Breast epithelium (tissue), 4 donors: ENCODE measurements at regions not wholly inside any gene's neighbourhood (a gene's known extent, or its start where the extent isn't known, plus 50 kb on each side); places are given as distances from the start of the nearest gene placed in this dataset.

Source experiments
- DNase-seq, 2 donors: peaks; one replicate each; pipeline ENCODE4 v3.0.0-alpha.2; 2019; ENCODE audit warnings: low spot score in 2 of 2
- H3K27ac ChIP-seq, 2 donors: fragments of 200-600 bp; sonication (generic) in 1 of 2; one replicate each; pipeline ENCODE4 v1.5.1; 2016 to 2019; ENCODE audit warnings: mild to moderate bottlenecking in 1 of 2
- H3K27me3 ChIP-seq, 2 donors: fragments of 200-600 bp; sonication (generic) in 1 of 2; one replicate each; pipeline versions ENCODE4 v1.5.1 to v1.6.0; 2017 to 2019; ENCODE audit warnings: control low read depth in 1 of 2, mild to moderate bottlenecking in 1 of 2
- H3K36me3 ChIP-seq: fragments of 200-600 bp; one replicate; pipeline ENCODE4 v1.5.1; 2019
- H3K4me1 ChIP-seq, 2 donors: fragments of 200-600 bp; sonication (generic); one replicate each; pipeline ENCODE4 v1.5.1; 2016 to 2019; ENCODE audit warnings: control low read depth in 1 of 2
- H3K4me3 ChIP-seq, 3 donors: fragments of 200-600 bp; sonication (generic); 1 replicate in 2 of 3; 2 replicates in 1 of 3; pipeline ENCODE4 v1.5.1; 2016 to 2019; ENCODE audit warnings: mild to moderate bottlenecking in 3 of 3, moderate library complexity in 2 of 3
- H3K9me3 ChIP-seq, 2 donors: fragments of 200-600 bp; sonication (generic) in 1 of 2; one replicate each; pipeline ENCODE4 v1.5.1; 2016 to 2019; ENCODE audit warnings: control low read depth in 1 of 2
- POLR2A ChIP-seq: fragments of 450-650 bp; IDR thresholded peaks from one replicate; pipeline ENCODE4 v1.6.1; 2016; ENCODE audit warnings: antibody characterized with exemption, mild to moderate bottlenecking, moderate library complexity
- POLR2AphosphoS5 ChIP-seq, 3 donors: sonication (generic); formaldehyde crosslinking; IDR thresholded peaks; one replicate each; pipeline ENCODE4 v1.6.1; 2017; ENCODE audit warnings: antibody characterized with exemption in 3 of 3
- intact Hi-C: fragments of 100-400 bp; cut with DNase I; formaldehyde crosslinking; loops from one replicate; pipeline ENCODE4 v1.15.1; 2023; ENCODE audit warnings: low total_unique reads
- TF ChIP-seq, protein P1 (sequence below), 3 donors: fragments of 450-650 bp; IDR thresholded peaks; one replicate each; pipeline ENCODE4 v1.5.1; 2016 to 2017; ENCODE audit warnings: antibody characterized with exemption in 3 of 3, mild to moderate bottlenecking in 3 of 3, moderate library complexity in 3 of 3

DNA sequence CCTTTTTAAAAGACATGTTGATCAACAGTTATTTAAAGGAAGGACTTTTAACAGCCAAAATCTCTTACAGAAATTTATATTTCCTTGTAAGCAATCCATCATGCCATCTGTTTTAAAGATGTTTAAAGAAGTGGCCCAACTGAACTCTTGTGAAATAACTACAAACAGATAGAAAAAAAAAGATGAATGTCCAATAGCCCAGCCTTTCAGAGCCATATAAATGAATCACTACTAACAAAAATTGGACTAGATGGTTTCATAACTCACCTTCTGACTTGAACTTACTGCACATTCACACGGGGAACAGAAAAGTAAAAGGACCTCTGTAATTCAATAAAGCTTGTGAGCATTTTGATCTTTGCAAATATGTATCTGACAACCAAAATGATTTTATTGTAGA, 319.0 kb upstream of the CHAC2 start:
- TF ChIP-seq, protein P1, sequence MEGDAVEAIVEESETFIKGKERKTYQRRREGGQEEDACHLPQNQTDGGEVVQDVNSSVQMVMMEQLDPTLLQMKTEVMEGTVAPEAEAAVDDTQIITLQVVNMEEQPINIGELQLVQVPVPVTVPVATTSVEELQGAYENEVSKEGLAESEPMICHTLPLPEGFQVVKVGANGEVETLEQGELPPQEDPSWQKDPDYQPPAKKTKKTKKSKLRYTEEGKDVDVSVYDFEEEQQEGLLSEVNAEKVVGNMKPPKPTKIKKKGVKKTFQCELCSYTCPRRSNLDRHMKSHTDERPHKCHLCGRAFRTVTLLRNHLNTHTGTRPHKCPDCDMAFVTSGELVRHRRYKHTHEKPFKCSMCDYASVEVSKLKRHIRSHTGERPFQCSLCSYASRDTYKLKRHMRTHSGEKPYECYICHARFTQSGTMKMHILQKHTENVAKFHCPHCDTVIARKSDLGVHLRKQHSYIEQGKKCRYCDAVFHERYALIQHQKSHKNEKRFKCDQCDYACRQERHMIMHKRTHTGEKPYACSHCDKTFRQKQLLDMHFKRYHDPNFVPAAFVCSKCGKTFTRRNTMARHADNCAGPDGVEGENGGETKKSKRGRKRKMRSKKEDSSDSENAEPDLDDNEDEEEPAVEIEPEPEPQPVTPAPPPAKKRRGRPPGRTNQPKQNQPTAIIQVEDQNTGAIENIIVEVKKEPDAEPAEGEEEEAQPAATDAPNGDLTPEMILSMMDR (IDR thresholded peaks at IDR 0.05), result no peak
- TF ChIP-seq POLR2AphosphoS5 (IDR thresholded peaks at IDR 0.05) (no peak), POLR2A (no peak)
- no peaks in the 10 kb centered on the region for H3K27me3 ChIP-seq
- no peak overlapping the region for H3K27ac ChIP-seq
- no peaks in the 10 kb centered on the region for H3K4me1 ChIP-seq
- intact Hi-C loops, result no loop called here
- H3K9me3 ChIP-seq, result no peaks in the 10 kb centered on the region
- no peak overlapping the region for H3K4me3 ChIP-seq
- no peaks in the 10 kb centered on the region for H3K36me3 ChIP-seq
- no peak for DNase-seq

DNA sequence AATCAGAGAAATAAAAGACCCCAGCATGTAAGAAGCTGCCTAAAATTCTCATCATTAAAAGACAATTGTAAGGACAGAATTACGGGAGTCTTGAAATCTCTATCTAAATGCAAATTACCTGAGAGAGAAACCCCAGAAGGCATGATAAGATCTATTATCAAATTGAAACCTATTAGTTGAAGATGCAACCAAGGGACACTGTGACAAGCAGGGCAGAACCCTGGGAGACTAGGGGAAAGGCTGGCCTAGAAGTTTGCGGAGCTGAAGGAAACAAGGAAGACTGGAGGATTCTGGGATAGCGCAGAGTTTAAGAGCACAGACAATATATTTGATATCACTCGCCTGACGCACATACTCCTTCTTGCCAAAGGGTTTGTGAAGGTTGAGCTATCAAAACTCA, 319.5 kb upstream of the CHAC2 start:
- Histone ChIP-seq H3K27ac (no peak overlapping the region), H3K27me3 (no peaks in the 10 kb centered on the region), H3K9me3 (no peaks in the 10 kb centered on the region), H3K36me3 (no peaks in the 10 kb centered on the region), H3K4me1 (no peaks in the 10 kb centered on the region), H3K4me3 (no peak overlapping the region)
- intact Hi-C loops, result no loop called here
- TF ChIP-seq POLR2A, result no peak
- TF ChIP-seq, protein P1 (IDR thresholded peaks at IDR 0.05), result no peak
- no peak for DNase-seq

DNA sequence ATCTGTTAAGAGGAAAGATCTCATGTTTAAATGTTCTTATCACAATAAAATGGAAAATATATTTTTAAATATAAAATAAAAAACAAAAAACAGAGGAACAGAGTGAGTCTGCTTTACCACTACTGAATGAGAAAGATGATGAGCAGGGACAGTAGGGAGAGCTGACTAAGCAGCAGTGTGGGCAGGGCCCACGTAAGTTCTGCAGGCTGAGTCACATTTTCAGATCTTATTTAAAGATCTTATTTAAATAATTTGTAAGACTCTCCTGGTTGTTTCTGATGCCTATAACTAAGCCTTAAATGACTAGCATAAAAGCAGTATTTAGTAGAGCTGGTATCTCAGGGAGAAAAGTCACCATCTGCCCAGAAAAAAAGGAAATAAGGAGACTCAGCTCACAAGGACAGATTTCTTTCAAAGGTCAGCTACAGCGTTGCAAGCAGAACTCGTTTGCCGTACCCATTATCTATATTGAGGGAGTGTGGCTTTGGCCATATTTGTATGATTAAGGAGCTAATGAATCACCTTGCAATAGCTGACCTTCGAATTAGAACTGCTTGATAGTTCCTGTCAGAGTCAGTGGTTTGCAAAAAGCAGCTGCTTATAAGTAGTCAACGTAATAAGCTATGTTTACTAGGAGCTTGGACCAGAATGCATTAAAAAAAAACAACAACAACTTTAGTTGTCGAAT, 322.1 kb upstream of the CHAC2 start:
- Histone ChIP-seq H3K27me3 (no peaks in the 10 kb centered on the region), H3K4me3 (no peak overlapping the region), H3K27ac (no peak overlapping the region), H3K9me3 (no peaks in the 10 kb centered on the region), H3K4me1 (no peaks in the 10 kb centered on the region), H3K36me3 (no peaks in the 10 kb centered on the region)
- no peak for DNase-seq
- intact Hi-C loops, result no loop called here
- TF ChIP-seq POLR2A, result no peak
- no peak for TF ChIP-seq POLR2AphosphoS5 (IDR thresholded peaks at IDR 0.05)
- TF ChIP-seq, protein P1 (IDR thresholded peaks at IDR 0.05), result no peak

DNA sequence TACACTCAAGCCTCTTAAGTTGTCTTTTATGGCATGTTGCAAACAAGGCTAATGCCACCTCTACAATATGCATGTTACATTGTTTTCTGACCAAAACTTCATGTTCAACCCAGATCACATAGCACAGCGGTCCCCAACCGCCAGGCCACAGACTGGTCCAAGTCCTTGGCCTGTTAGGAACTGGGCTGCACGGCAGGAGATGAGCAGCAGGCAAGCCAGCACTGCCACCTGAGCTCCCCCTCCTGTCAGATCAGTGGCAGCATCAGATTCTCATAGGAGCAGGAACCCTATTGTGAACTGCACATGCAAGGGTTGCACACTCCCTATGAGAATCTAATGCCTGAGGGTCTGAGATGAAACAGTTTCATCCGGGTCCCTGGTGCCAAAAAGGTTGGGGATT, 324.8 kb upstream of the CHAC2 start:
- H3K4me3 ChIP-seq, result no peak overlapping the region
- no peaks in the 10 kb centered on the region for H3K9me3 ChIP-seq
- H3K36me3 ChIP-seq, result no peaks in the 10 kb centered on the region
- H3K27ac ChIP-seq, result no peak overlapping the region
- no peaks in the 10 kb centered on the region for H3K4me1 ChIP-seq
- no peaks in the 10 kb centered on the region for H3K27me3 ChIP-seq
- DNase-seq, result no peak
- TF ChIP-seq POLR2A (no peak), POLR2AphosphoS5 (IDR thresholded peaks at IDR 0.05) (no peak)
- TF ChIP-seq, protein P1 (IDR thresholded peaks at IDR 0.05), result no peak
- intact Hi-C loops, result no loop called here

DNA sequence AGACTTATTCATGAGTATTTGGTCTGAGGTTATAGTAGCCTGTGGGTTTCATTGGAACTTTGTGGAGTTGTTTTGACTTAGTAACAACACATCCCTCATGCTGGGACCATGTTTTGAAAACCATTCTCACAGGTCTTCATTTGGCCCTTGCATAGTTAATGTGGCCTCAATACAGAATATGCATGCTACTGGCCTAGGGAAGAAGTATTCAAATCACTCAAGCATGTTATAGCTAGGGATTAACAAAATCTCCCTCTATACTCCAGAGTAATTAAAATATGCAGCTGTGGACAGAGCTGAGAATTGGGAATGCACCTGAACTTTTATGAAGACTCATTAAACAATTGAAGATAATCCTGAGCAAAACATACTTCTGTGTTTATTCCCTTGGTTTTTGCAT, 325.5 kb upstream of the CHAC2 start:
- no peak for TF ChIP-seq POLR2A
- TF ChIP-seq, protein P1 (IDR thresholded peaks at IDR 0.05), result no peak
- no peak for TF ChIP-seq POLR2AphosphoS5 (IDR thresholded peaks at IDR 0.05)
- Histone ChIP-seq H3K4me1 (no peaks in the 10 kb centered on the region), H3K9me3 (no peaks in the 10 kb centered on the region), H3K27ac (no peak overlapping the region), H3K27me3 (no peaks in the 10 kb centered on the region), H3K4me3 (no peak overlapping the region), H3K36me3 (no peaks in the 10 kb centered on the region)
- intact Hi-C loops, result no loop called here
- DNase-seq, result no peak
